ENCODE measurements at regions not wholly inside any gene's neighbourhood (a gene's known extent, or its start where the extent isn't known, plus 50 kb on each side); places are given as distances from the start of the nearest gene placed in this dataset.
A peak's percentile ranks its signal among the peaks of the same experiment; 100 is the strongest.
"Not testable (repeated sequence)": the region's sequence is repeated elsewhere in the genome, so short reads cannot be mapped to it uniquely, and the experiment has no call there.

- Mint-ChIP-seq H3K9me3 (ENCODE audit: unreplicated experiment) (peaks cover 14% of the 10 kb centered on the region), H3K27ac (ENCODE audit: unreplicated experiment) (no peak overlapping the region), H3K36me3 (ENCODE audit: low read depth, unreplicated experiment) (no peaks in the 10 kb centered on the region), H3K27me3 (ENCODE audit: low read depth, unreplicated experiment) (no peaks in the 10 kb centered on the region), H3K4me1 (ENCODE audit: low read depth, unreplicated experiment) (peaks cover 7% of the 10 kb centered on the region), H3K4me3 (ENCODE audit: unreplicated experiment) (no peak overlapping the region)
- FAIRE-seq = no peak
- no peaks in the 10 kb centered on the region for H4K20me1 ChIP-seq (ENCODE audit: insufficient read depth, low read length)
- no peak overlapping the region for H3K9ac ChIP-seq (ENCODE audit: low read length)
- TF ChIP-seq CTCF (IDR thresholded peaks at IDR 0.05; ENCODE audit: insufficient read depth, low read depth, low read length) (no peak), EZH2 (IDR thresholded peaks at IDR 0.05; ENCODE audit: insufficient read depth, low read length) (no peak)
- H3K4me1 ChIP-seq (ENCODE audit: insufficient read depth, low read length) = no peaks in the 10 kb centered on the region
- no peaks in the 10 kb centered on the region for H3K27me3 ChIP-seq (ENCODE audit: insufficient read depth, low read length)
- no peak overlapping the region for H3K27ac ChIP-seq (ENCODE audit: low read depth, low read length)
- H3K79me2 ChIP-seq (ENCODE audit: insufficient read depth, low read length) = no peaks in the 10 kb centered on the region
- no peak overlapping the region for H3K4me2 ChIP-seq (ENCODE audit: low read length)
- H3K9me3 ChIP-seq (ENCODE audit: insufficient read depth, low read depth, low read length) = peaks cover 3% of the 10 kb centered on the region
- no peak overlapping the region for H3K4me3 ChIP-seq (ENCODE audit: insufficient read depth, low read depth, low read length)
- no peaks in the 10 kb centered on the region for H3K36me3 ChIP-seq (ENCODE audit: insufficient read depth, low read length)
- no peak overlapping the region for H2AFZ ChIP-seq (ENCODE audit: low read depth, low read length)
- DNase-seq (ENCODE audit: low read depth) = peak; percentile 57
Measured at GRCh38 chr13:58953638-58954037, 1210.1 kb downstream of the DIAPH3 start.

- H3K79me2 ChIP-seq (ENCODE audit: insufficient read depth, low read length) = no peaks in the 10 kb centered on the region
- Mint-ChIP-seq H3K4me3 (ENCODE audit: unreplicated experiment) (no peak overlapping the region), H3K27ac (ENCODE audit: unreplicated experiment) (no peak overlapping the region), H3K9me3 (ENCODE audit: unreplicated experiment) (peaks cover 2% of the 10 kb centered on the region), H3K27me3 (ENCODE audit: low read depth, unreplicated experiment) (no peaks in the 10 kb centered on the region), H3K36me3 (ENCODE audit: low read depth, unreplicated experiment) (no peaks in the 10 kb centered on the region), H3K4me1 (ENCODE audit: low read depth, unreplicated experiment) (peaks cover 7% of the 10 kb centered on the region)
- H3K4me2 ChIP-seq (ENCODE audit: low read length) = no peak overlapping the region
- no peak overlapping the region for H3K4me3 ChIP-seq (ENCODE audit: insufficient read depth, low read depth, low read length)
- TF ChIP-seq CTCF (IDR thresholded peaks at IDR 0.05; ENCODE audit: insufficient read depth, low read depth, low read length) = no peak
- TF ChIP-seq EZH2 (IDR thresholded peaks at IDR 0.05; ENCODE audit: insufficient read depth, low read length) = no peak
- no peak overlapping the region for H3K27ac ChIP-seq (ENCODE audit: low read depth, low read length)
- no peaks in the 10 kb centered on the region for H3K27me3 ChIP-seq (ENCODE audit: insufficient read depth, low read length)
- FAIRE-seq (no peak), DNase-seq (ENCODE audit: low read depth) (no peak)
- no peak overlapping the region for H2AFZ ChIP-seq (ENCODE audit: low read depth, low read length)
- H3K4me1 ChIP-seq (ENCODE audit: insufficient read depth, low read length) = no peaks in the 10 kb centered on the region
- no peaks in the 10 kb centered on the region for H3K36me3 ChIP-seq (ENCODE audit: insufficient read depth, low read length)
- no peaks in the 10 kb centered on the region for H3K9me3 ChIP-seq (ENCODE audit: insufficient read depth, low read depth, low read length)
- no peaks in the 10 kb centered on the region for H4K20me1 ChIP-seq (ENCODE audit: insufficient read depth, low read length)
- no peak overlapping the region for H3K9ac ChIP-seq (ENCODE audit: low read length)
Measured at GRCh38 chr13:58955546-58956385, 1208.0 kb downstream of the DIAPH3 start.

GRCh38 chr13:58958097-58958496, 1205.6 kb downstream of the DIAPH3 start:
- H3K9ac ChIP-seq (ENCODE audit: low read length); H3K9me3 Mint-ChIP-seq (ENCODE audit: unreplicated experiment); H3K4me3 Mint-ChIP-seq (ENCODE audit: unreplicated experiment); H3K4me3 ChIP-seq (ENCODE audit: insufficient read depth, low read depth, low read length); FAIRE-seq; H3K4me1 ChIP-seq (ENCODE audit: insufficient read depth, low read length); H3K9me3 ChIP-seq (ENCODE audit: insufficient read depth, low read depth, low read length); H3K27ac ChIP-seq (ENCODE audit: low read depth, low read length); H3K27me3 ChIP-seq (ENCODE audit: insufficient read depth, low read length); H2AFZ ChIP-seq (ENCODE audit: low read depth, low read length); H3K27ac Mint-ChIP-seq (ENCODE audit: unreplicated experiment); H3K4me2 ChIP-seq (ENCODE audit: low read length); H3K79me2 ChIP-seq (ENCODE audit: insufficient read depth, low read length); H3K27me3 Mint-ChIP-seq (ENCODE audit: low read depth, unreplicated experiment); H3K36me3 Mint-ChIP-seq (ENCODE audit: low read depth, unreplicated experiment); H3K4me1 Mint-ChIP-seq (ENCODE audit: low read depth, unreplicated experiment); H4K20me1 ChIP-seq (ENCODE audit: insufficient read depth, low read length); DNase-seq (ENCODE audit: low read depth); H3K36me3 ChIP-seq (ENCODE audit: insufficient read depth, low read length): not testable (repeated sequence)
